WTC11 (cell line): ENCODE measurements at regions not wholly inside any gene's neighbourhood (a gene's known extent, or its start where the extent isn't known, plus 50 kb on each side); places are given as distances from the start of the nearest gene placed in this dataset.

Source experiments
- ATAC-seq: fragments of 200-7000 bp; cut with Tn5 transposase; 2 replicates; pipeline ENCODE4 v1.10.0; 2021; ENCODE audit warnings: mild to moderate bottlenecking, moderate library complexity
- CTCF ChIA-PET: fragments of 300-600 bp; sonication (Branson Sonifier 250); formaldehyde crosslinking; loops from one replicate; lab custom pipeline; 2021; ENCODE audit warnings: antibody characterized with exemption; lab: Charles Lee
- POLR2A ChIA-PET: fragments of 350-600 bp; sonication (Branson Sonifier 250); formaldehyde crosslinking; loops from one replicate; lab custom pipeline; 2021; ENCODE audit warnings: antibody characterized with exemption; lab: Charles Lee
- DNase-seq: peaks from one replicate; pipeline ENCODE4 v3.0.0; 2021; ENCODE audit warnings: low spot score
- H3K27ac Mint-ChIP-seq: 2 replicates; pipeline ENCODE4 v1.8.0; 2021; ENCODE audit warnings: mixed read lengths
- H3K27me3 Mint-ChIP-seq: 2 replicates; pipeline ENCODE4 v1.8.0; 2021; ENCODE audit warnings: low read depth, mild to moderate bottlenecking, moderate library complexity, mixed read lengths
- H3K36me3 Mint-ChIP-seq: 2 replicates; pipeline ENCODE4 v1.8.0; 2021; ENCODE audit warnings: mixed read lengths
- H3K4me1 Mint-ChIP-seq: 2 replicates; pipeline ENCODE4 v1.8.0; 2022; ENCODE audit warnings: mixed read lengths
- H3K4me3 Mint-ChIP-seq: 2 replicates; pipeline ENCODE4 v1.8.0; 2021; ENCODE audit warnings: mild to moderate bottlenecking, moderate library complexity, mixed read lengths
- H3K9me3 Mint-ChIP-seq: 2 replicates; pipeline ENCODE4 v1.8.0; 2021; ENCODE audit warnings: mixed read lengths
- ATF1 ChIP-seq: sonication (generic); formaldehyde crosslinking; IDR thresholded peaks from 2 replicates; pipeline ENCODE4 v1.8.1; 2023; ENCODE audit warnings: mild to moderate bottlenecking, moderate library complexity, missing genetic modification reagents
- EMX1 ChIP-seq: fragments of 250-450 bp; sonication (Bioruptor Pico); IDR thresholded peaks from 2 replicates; pipeline ENCODE4 v1.8.0; 2021; ENCODE audit warnings: mild to moderate bottlenecking
- ERG ChIP-seq: fragments of 250-450 bp; sonication (Bioruptor Pico); IDR thresholded peaks from 2 replicates; pipeline ENCODE4 v1.8.0; 2021; ENCODE audit warnings: mild to moderate bottlenecking
- MLX ChIP-seq: sonication (generic); formaldehyde crosslinking; IDR thresholded peaks from 2 replicates; pipeline ENCODE4 v1.8.1; 2023; ENCODE audit warnings: mild to moderate bottlenecking, missing genetic modification reagents, moderate library complexity
- OVOL2 ChIP-seq: fragments of 250-450 bp; sonication (Bioruptor Pico); IDR thresholded peaks from 2 replicates; pipeline ENCODE4 v1.9.0; 2021; ENCODE audit warnings: mild to moderate bottlenecking, borderline replicate concordance
- PRDM15 ChIP-seq: sonication (generic); formaldehyde crosslinking; IDR thresholded peaks from 2 replicates; pipeline ENCODE4 v1.8.0; 2022; ENCODE audit warnings: missing genetic modification reagents
- SMAD4 ChIP-seq: sonication (generic); formaldehyde crosslinking; IDR thresholded peaks from 2 replicates; pipeline ENCODE4 v1.8.0; 2022; ENCODE audit warnings: mild to moderate bottlenecking, missing genetic modification reagents
- SOX15 ChIP-seq: fragments of 250-450 bp; sonication (Bioruptor Pico); IDR thresholded peaks from 2 replicates; pipeline ENCODE4 v1.9.0; 2021; ENCODE audit warnings: mild to moderate bottlenecking
- TCF7 ChIP-seq: sonication (generic); formaldehyde crosslinking; IDR thresholded peaks from 2 replicates; pipeline ENCODE4 v1.8.0; 2022; ENCODE audit warnings: mild to moderate bottlenecking, low read depth, missing genetic modification reagents, moderate library complexity
- ZMAT4 ChIP-seq: fragments of 250-450 bp; sonication (Bioruptor Pico); IDR thresholded peaks from 2 replicates; pipeline ENCODE4 v1.9.0; 2021; ENCODE audit warnings: mild to moderate bottlenecking
- ZNF121 ChIP-seq: sonication (generic); formaldehyde crosslinking; IDR thresholded peaks from 2 replicates; pipeline ENCODE4 v1.8.0; 2023; ENCODE audit warnings: missing genetic modification reagents
- ZNF232 ChIP-seq: sonication (generic); formaldehyde crosslinking; IDR thresholded peaks from 2 replicates; pipeline ENCODE4 v1.8.0; 2022; ENCODE audit warnings: mild to moderate bottlenecking, missing genetic modification reagents
- ZNF396 ChIP-seq: fragments of 250-450 bp; sonication (Bioruptor Pico); IDR thresholded peaks from 2 replicates; pipeline ENCODE4 v1.8.0; 2021; ENCODE audit warnings: mild to moderate bottlenecking, moderate library complexity, borderline replicate concordance
- ZNF423 ChIP-seq: fragments of 250-450 bp; sonication (Bioruptor Pico); IDR thresholded peaks from 2 replicates; pipeline ENCODE4 v2.1.2; 2022; ENCODE audit warnings: mild to moderate bottlenecking, moderate library complexity
- ZNF532 ChIP-seq: fragments of 250-450 bp; sonication (Bioruptor Pico); IDR thresholded peaks from 2 replicates; pipeline ENCODE4 v1.9.0; 2021; ENCODE audit warnings: mild to moderate bottlenecking, borderline replicate concordance
- TF ChIP-seq, protein P1 (sequence below): fragments of 250-450 bp; sonication (Bioruptor Pico); conservative IDR thresholded peaks from 2 replicates; pipeline ENCODE4 v1.9.0; 2021; ENCODE audit warnings: mild to moderate bottlenecking
- TF ChIP-seq, protein P2 (sequence below): sonication (generic); formaldehyde crosslinking; conservative IDR thresholded peaks from 2 replicates; pipeline ENCODE4 v1.8.1; 2022; ENCODE audit warnings: mild to moderate bottlenecking, missing genetic modification reagents
- TF ChIP-seq, protein P3 (sequence below): fragments of 250-450 bp; sonication (Bioruptor Pico); IDR thresholded peaks from 2 replicates; pipeline ENCODE4 v1.9.0; 2021; ENCODE audit warnings: moderate library complexity, mild to moderate bottlenecking, inconsistent platforms, borderline replicate concordance
- TF ChIP-seq, protein P4 (sequence below): fragments of 250-450 bp; sonication (Bioruptor Pico); IDR thresholded peaks from 2 replicates; pipeline ENCODE4 v1.9.0; 2021; ENCODE audit warnings: mild to moderate bottlenecking

DNA sequence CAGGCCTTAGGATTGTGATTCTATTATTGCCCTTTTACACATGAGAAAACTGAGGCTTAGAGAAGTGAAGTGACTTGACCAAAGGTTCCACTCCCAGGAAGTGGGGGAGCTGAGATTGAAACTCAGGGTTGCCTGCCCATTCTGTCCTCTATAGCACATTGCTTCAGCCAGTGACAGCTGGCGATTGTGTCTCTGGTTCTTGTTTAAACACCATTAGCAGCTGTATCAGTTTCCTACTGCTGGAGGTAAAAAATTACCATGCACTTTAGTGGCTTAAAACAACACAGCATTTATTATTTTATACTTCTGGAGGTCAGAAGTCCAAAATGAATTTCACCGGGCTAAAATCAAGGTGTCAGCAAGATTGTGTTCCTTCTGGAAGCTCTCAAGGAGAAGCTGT lies 205.8 kb upstream of the MAMLD1 start (continued):
- TF ChIP-seq ZNF532 (CRISPR knock-in tag) (no peak), ZNF423 (CRISPR knock-in tag) (no peak), PRDM15 (no peak), ZMAT4 (CRISPR knock-in tag) (no peak), TCF7 (CRISPR knock-in tag) (no peak)
- TF ChIP-seq, protein P1, sequence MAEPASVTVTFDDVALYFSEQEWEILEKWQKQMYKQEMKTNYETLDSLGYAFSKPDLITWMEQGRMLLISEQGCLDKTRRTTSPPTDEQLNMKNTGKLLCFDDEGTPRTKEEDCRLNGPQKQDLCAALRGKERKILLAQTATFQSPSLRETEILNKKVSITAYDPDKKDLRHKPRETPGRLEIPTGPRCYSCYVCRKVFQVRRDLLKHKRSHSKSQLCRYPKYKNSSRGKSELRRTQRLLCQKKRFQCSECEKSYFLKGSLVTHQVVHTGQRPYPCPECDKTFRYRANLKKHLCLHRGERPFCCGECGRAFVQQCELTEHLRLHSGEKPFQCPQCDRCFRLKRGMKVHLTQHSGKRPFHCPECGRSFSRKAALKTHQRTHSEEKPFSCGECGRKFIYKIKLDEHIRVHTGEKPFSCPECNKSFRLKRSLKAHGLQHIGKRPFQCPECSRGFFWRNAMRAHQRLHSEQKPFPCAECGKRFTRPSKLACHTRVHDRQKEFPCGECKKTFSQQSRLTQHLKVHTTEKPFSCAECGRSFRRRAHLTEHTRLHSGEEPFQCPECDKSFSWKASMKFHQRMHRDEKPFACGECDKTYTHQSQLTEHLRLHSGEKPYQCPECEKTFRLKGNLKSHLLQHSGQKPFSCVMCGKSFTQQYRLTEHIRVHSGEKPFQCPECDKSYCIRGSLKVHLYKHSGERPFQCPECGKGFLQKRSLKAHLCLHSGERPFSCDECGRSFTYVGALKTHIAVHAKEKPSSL (CRISPR knock-in tag) = no peak
- TF ChIP-seq, protein P2, sequence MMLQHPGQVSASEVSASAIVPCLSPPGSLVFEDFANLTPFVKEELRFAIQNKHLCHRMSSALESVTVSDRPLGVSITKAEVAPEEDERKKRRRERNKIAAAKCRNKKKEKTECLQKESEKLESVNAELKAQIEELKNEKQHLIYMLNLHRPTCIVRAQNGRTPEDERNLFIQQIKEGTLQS (CRISPR knock-in tag) = no peak

GRCh38 chrX:150158554-150159332 lies 204.4 kb upstream of the MAMLD1 start:
- no peak overlapping the region for H3K27ac Mint-ChIP-seq
- no peaks in the 10 kb centered on the region for H3K36me3 Mint-ChIP-seq
- no peak overlapping the region for H3K4me3 Mint-ChIP-seq
- no peaks in the 10 kb centered on the region for H3K9me3 Mint-ChIP-seq
- ChIA-PET POLR2A (no interaction called here), CTCF (no interaction called here)
- no peak for DNase-seq
- no peaks in the 10 kb centered on the region; the same call in 1 of the 2 replicates for H3K27me3 Mint-ChIP-seq
- no peak for ATAC-seq
- no peaks in the 10 kb centered on the region for H3K4me1 Mint-ChIP-seq
- TF ChIP-seq MLX (CRISPR knock-in tag) = no peak
- TF ChIP-seq ZNF396 = no peak
- no peak for TF ChIP-seq SOX15 (CRISPR knock-in tag)
- no peak for TF ChIP-seq ZNF121
- TF ChIP-seq SMAD4 = no peak
- TF ChIP-seq, protein P3, sequence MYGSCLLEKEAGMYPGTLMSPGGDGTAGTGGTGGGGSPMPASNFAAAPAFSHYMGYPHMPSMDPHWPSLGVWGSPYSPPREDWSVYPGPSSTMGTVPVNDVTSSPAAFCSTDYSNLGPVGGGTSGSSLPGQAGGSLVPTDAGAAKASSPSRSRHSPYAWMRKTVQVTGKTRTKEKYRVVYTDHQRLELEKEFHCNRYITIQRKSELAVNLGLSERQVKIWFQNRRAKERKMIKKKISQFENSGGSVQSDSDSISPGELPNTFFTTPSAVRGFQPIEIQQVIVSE (CRISPR knock-in tag) = no peak
- TF ChIP-seq, protein P4, sequence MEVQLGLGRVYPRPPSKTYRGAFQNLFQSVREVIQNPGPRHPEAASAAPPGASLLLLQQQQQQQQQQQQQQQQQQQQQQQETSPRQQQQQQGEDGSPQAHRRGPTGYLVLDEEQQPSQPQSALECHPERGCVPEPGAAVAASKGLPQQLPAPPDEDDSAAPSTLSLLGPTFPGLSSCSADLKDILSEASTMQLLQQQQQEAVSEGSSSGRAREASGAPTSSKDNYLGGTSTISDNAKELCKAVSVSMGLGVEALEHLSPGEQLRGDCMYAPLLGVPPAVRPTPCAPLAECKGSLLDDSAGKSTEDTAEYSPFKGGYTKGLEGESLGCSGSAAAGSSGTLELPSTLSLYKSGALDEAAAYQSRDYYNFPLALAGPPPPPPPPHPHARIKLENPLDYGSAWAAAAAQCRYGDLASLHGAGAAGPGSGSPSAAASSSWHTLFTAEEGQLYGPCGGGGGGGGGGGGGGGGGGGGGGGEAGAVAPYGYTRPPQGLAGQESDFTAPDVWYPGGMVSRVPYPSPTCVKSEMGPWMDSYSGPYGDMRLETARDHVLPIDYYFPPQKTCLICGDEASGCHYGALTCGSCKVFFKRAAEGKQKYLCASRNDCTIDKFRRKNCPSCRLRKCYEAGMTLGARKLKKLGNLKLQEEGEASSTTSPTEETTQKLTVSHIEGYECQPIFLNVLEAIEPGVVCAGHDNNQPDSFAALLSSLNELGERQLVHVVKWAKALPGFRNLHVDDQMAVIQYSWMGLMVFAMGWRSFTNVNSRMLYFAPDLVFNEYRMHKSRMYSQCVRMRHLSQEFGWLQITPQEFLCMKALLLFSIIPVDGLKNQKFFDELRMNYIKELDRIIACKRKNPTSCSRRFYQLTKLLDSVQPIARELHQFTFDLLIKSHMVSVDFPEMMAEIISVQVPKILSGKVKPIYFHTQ (CRISPR knock-in tag) = no peak
- no peak for TF ChIP-seq EMX1 (CRISPR knock-in tag)
- no peak for TF ChIP-seq ZNF232 (CRISPR knock-in tag)
- no peak for TF ChIP-seq ERG (CRISPR knock-in tag)
- TF ChIP-seq OVOL2 = no peak
- TF ChIP-seq ATF1 (CRISPR knock-in tag) = no peak
